NCI-H2171 (cell line): ENCODE measurements at regions not wholly inside any gene's neighbourhood (a gene's known extent, or its start where the extent isn't known, plus 50 kb on each side); places are given as distances from the start of the nearest gene placed in this dataset.
"Not testable (repeated sequence)": the region's sequence is repeated elsewhere in the genome, so short reads cannot be mapped to it uniquely, and the experiment has no call there.

Source experiments
- DNase-seq: peaks from one replicate; lab custom pipeline; 2025; lab: John Stamatoyannopoulos, UW

DNA sequence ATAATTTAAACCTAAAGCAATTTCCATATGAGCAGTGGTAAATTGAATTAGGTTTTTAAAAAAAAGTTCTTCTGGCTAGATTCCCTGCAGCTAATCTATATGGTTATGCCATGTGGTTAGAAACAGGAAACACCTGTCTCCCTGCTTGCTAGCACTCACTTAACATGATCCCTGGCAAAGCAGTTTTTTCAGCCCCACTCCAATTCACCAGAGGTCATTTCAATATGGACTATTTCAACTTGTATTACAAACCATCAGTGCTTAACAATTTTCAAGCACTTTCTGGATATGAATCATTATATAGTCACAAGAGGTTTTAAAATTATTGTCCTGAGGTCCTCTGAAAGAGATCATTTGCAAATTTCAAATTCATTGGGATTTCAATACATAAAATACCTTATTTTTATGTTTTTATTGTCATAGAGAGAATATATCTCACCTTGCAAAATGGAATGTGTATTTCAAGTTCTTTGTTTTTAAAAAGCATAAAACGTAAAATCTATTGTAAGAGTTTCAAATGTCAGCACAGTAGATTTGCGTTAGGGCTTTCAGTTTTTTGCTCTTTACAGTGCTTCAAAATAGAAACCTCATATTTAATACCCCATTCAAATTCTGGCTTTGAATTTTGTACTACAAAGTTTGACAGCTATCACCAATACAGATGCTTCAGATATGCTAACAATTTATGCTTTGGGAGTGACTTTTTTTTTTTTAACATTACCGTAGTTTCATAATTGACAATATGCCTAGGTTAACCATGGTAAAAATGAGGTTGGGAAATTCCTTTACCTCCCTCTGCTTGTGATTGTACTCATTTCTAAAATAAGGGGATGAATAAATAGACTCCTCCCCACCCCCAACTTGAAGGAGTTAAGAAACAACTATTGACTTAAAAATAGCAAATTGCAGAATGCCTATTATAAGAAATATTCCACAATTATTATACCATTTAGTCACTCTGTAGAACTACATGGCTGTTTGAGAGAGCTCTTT is 117.5 kb upstream of the HGF start:
- peak; percentile 10 for DNase-seq

GRCh38 chr7:81886211-81886764 is 116.4 kb upstream of the HGF start:
- DNase-seq = no peak

DNA sequence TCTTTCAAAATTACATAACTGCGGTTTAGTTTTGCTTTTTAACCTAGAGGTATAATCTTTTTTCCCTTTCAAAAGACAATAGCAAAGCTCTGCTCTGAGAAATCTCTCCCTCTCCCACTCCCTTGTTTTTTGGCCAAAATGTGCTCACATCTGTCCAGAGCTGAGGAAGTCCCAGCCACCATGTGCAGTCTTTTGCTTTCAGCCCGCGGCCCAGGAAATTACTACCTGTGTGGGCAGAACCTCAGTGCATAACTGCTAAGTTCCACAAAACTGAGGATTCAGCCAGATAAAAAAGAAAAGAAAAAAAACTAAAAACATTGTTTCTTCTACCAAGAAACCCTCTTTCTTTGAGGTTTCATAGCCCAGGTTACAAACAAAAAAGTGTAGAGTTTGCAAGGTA is 115.0 kb upstream of the HGF start:
- DNase-seq = no peak

DNA sequence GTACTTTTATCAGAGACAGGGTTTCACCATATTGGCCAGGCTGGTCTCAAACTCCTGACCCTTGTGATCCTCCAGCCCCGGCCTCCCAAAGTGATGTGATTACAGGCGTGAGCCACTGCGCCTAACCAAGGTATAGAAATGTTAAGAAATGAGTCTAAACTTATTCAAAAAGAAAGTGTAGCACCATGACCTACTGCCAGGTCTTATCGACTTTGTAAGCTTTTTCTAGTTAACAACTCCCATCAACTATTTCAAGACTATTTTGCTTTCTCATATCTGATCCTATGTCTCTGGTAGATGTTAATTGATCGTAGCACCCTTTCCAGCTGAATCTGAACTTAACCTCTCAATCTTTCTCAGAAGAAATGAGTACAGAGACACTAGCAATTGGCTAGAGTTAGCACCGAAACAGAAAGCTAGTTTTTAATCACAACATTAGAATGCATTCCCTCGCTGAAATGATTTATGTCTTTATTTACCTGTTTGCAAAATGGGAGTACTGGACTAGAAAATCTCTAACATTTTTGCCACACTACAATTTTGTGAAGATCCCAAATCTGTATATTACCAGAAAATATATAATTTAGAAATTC is 114.0 kb upstream of the HGF start:
- no peak for DNase-seq

GRCh38 chr7:81882086-81882485 is 112.2 kb upstream of the HGF start:
- DNase-seq = no peak

GRCh38 chr7:81877890-81878289 is 108.0 kb upstream of the HGF start:
- DNase-seq = no peak

GRCh38 chr7:81873559-81873958 is 103.7 kb upstream of the HGF start:
- DNase-seq = no peak

DNA sequence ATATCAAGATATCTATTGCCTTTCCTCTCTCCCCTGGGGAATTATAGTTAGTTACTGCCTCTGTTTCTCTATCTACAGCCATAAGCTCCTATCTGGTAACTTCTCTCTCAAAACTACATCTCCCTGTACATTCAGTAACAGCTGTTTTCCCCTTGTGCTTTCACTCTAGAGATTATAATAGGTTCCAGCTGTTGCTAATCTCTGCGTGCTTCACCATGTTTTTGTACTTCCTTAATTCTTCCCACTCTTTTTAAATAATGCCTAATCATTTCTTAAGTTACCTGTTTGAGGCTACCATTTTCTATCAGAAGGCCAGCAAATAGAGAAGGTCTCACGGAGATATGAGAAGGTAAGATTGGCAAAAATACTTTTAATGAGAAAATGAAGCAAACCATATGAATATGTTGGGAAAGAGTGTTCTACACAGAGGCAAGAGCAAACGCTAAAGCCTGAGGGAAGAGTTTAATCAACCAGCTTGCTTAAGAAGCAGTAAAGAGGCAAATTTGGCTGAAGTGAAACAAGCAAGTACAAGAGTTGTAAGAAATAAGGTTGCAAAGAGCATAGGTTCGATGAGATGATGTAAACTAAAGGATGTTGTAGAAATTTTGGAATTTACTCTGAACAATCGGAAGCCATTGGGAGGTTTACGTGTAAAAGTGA is 101.9 kb upstream of the HGF start:
- no peak for DNase-seq

- no peak for DNase-seq
Measured at GRCh38 chr7:81870608-81871007, 100.8 kb upstream of the HGF start.

- no peak for DNase-seq
Measured at GRCh38 chr7:81869670-81870069, 99.8 kb upstream of the HGF start.

DNA sequence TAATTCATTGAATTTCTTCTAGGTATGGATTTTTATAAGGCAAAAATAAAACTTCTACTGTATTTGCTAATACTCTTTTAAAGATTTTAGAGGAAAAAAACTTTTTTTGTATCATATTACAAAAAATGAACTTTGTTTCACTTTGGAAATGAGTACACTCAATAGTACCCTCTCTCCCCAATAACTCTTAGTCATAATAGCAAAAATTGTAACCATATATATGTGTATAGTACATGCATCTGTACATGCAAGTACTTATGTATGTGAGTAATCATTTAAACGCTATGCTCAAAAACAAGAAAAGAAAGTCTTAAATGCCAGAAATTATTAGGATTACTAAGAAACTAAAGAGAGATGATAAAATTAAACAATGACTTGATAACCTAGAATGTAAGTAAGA is 95.9 kb upstream of the HGF start:
- DNase-seq = no peak

DNA sequence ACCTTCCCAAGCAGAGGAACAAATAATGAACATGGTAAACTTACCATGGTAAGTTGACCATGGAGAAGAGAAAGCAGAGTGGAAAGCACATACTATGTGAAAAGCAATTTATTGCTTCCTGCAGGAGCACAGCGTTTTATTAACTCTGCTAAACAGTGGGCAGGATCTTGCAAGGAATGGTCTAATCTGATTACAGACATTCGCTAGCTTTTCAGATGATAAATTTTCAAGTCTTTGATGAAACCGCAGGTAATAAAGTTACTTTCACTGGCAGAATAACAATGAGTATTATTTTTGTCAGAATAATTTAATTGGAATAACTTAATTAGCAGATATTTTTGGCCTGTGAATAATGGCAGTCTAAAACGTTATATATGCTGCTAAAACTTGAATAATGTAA is 89.6 kb upstream of the HGF start:
- DNase-seq = no peak

DNA sequence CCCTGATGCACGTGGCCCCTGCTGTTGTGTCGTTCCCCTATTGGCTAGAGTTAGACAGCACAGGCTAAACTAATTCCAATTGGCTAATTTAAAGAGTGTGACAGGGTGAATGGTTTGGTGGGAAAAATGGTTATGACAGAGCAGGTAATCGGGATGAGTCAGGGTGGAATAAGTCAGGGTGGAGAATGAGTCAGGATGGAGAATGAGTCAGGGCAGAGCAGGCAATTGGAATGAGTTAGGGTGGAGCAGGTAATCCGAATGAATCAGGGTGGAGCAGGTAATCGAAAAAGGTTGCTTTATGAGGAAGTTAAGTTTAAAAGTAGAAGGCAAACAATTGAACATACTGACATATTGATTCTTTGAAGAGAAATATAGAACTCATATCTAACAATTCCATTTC is 89.0 kb upstream of the HGF start:
- DNase-seq = not testable (repeated sequence)

- DNase-seq = no peak
Measured at GRCh38 chr7:81857385-81857784, 87.5 kb upstream of the HGF start.

DNA sequence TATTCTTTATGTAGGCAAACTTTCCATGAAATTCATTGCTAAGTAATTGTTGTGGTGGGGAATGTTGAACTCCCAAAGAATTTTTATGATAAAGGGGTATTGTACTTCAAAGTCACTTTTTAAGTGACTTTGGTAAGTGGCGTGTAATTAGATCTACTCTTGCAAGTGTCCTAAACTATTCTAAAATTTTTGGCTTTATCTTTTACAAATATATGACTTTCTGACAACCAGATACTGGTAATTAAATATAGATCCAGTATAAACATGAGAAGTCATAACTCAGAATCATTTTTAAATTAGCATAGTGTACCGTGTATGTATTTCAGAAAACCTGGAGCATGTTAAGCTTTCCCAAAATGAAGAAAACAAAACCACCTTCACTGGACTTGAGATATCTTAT is 84.7 kb upstream of the HGF start:
- DNase-seq = no peak

DNA sequence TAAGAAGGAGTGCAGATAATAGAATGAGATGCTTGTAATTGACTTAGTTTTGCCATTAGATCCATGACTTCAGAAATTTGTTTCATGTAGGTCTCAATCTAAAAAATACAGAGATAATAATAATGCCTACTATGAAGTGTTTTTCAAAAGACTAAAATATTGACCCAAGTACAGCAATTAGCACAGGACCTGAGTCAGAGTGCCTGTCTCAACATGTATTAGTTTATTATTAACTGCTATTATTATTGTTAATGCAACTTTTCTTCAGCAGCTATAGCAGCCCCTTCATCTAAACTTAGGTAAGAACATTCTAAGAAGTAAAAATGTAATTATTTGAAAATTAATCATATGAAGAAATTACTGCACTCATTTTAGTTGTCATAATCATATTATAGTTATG is 82.9 kb upstream of the HGF start:
- no peak for DNase-seq

DNA sequence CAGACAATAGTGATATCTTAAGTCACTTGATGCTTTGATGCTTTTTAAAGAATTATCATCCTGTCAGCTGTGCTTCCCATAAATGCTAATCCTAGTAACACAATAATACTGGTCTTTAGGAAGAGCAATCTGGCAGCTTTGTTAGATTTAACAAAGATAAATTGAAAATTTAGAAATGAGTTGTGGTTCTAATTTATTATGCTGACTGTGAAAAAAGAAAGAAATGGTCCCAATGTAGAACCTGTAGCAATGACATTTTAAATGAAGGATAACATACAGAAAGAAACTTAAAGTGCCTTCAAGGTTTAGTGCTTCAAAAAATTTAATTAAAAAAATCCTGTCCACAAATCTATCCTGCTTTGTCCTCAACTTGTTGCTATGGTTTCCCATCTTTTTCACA is 81.6 kb upstream of the HGF start:
- DNase-seq = no peak

DNA sequence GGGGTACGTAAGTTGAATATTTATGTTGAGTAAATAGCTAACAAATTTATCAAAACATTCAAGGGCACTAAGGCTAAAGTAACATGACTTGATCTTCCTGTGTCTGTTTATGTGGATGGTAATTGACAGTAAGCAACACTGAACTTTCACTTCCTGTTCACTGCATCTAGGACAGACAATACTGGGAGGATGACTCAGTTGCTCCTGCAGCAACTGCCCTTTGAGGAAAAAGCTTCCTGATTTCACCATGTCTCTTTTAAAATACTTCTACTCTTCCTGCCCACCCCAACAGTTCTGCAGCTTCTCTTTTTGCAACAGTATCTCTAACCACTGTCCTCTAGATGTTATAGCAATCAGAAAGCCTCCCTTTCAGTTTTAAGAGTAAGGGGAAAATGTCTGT is 76.6 kb upstream of the HGF start:
- no peak for DNase-seq

DNA sequence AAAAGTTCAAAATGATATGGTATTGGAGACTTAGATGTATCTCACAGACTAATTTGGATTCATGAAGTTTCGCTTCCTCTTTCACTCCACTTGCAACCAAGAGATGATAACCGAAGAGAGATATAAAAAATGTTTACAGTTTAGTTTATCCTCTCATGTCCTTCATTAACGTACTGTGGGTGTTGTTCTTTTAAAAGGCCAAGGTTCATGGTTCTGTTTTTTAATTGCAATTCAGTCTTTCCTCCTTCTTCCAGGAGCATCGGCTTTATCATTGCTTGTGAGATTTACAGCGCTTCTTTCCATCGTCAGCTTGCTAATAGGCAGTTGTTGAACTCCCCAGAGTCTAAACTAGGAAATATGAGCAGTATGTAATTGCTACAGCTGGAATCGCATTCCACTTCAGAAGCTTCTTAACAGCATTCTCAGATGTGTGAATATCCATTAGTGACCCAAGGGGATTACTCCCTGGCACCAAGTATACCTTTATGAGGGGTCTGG is 75.9 kb upstream of the HGF start:
- peak; percentile 75 for DNase-seq

DNA sequence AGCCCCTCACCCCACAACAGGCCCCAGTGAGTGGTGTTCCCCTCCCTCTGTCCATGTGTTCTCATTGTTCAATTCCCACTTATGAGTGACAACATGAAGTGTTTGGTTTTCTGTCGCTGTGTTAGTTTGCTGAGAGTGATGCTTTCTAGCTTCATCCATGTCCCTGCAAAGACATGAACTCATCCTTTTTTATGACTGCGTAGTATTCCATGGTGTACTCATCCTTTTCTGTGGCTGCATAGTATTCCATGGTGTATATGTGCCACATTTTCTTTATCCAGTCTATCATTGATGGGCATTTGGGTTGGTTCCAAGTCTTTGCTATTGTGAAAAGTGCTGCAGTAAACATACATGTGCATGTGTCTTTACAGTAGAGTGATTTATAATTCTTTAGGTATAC is 73.8 kb upstream of the HGF start:
- DNase-seq = not testable (repeated sequence)

GRCh38 chr7:81842361-81842760 is 72.5 kb upstream of the HGF start:
- no peak for DNase-seq

GRCh38 chr7:81839708-81840369 is 70.0 kb upstream of the HGF start:
- no peak for DNase-seq
